ENCODE measurements at regions not wholly inside any gene's neighbourhood (a gene's known extent, or its start where the extent isn't known, plus 50 kb on each side); places are given as distances from the start of the nearest gene placed in this dataset.

DNA sequence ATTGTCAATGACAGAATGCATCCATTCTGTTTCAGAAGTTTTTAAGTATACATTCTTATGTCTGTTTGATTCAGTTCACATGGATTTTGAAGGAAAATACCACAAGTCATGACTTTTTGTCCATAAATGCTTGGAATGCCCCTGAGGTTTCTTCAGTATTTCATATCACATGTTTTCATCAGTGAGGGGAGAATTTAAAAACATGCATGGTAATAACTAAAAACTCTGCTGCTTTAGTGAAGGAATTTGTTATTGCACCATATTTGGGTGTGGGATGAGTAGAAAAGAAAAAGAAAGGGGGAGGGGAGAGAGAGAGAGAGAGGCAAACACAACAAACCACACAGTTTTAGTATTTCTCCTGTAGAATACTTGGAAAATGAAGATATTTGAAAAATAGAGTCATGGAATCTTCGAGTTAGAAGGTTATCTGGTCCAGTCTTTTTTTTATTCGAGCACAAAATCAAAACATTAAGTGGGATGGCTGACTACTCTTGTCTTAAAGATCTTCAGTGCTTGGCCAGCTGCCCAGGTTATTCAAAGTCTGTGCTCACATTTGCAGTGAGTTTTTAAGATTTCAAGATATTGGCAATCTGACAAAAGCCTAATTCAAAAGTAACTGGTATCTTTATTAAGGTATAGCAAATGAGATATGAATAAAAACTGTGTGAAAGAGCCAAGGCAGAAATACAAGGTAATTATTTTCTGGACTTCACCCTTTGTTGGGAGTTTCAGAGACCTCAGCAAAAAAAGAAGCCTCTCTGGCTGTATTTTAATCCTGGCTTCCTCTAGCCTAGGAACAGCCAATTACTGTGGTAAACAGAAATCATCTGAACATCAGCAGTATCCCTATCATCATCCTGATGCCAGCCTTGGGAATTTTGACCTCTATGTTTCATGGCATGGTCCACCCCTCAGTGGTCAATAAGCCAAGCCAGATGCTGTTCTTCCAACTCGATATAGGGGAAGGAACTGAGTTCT is 687.9 kb upstream of the CITED2 start:
- no peak for DNase-seq (ENCODE audit: low spot score)

DNA sequence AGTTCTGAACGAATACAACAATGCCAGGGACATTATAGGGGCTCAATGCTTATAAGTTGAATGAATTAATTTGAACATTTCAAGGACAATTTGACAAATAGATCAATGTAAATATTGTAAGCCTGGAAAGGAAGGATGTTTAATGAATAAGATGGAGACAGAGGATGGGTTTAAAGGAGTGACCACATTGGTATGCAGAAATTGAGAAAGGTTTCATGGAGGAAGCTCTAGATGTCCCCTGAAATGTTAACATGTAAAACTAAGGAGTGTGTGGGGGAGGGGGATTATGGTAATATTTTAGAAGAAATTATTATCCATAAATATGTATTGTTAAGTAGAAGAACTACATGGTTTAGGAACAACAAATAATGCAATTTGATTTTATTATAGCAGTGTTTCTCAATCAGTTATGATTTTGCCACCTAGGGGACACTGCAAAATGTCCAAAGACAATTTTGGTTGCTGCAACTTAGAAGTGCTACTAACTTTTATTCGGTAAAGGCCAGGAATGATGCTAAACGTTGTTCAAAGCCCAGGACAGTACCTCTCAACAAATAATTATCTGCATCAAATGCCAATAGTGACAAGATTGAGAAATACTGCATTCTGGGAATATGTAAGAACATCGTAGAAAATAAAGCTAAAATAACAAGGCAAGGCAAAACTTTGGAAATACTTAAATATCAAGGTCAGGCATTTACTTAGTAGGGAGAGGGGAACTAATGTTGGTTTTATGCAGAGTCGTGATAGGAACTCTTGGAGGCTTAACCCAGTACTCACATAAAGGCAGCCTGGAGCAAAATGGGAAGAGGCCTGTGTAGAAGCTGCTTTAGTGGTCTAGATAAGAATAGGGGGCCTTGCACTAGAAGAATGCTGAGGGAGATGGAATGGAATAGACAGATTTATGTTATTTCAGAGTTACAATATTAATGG is 686.9 kb upstream of the CITED2 start:
- DNase-seq (ENCODE audit: low spot score), result no peak

DNA sequence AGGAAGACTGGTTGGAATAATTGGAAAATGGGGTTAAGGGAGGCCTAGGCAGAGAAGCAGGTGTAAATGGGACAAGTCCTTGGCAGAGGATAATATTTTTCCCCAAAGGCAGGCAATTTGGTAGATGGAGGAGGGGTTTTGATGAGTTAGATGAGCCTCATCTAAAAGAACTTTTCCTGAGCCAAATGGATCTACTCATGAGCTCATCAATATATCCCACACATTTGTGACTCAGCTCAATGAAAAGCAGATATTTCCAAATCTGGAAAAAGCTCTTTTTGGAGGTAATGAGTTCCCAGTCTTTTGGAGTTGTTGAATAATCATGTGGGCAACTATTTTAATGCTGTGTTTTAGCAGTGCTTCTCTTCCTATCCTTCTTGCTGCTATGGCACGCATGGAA is 685.5 kb upstream of the CITED2 start:
- no peak for DNase-seq (ENCODE audit: low spot score)

DNA sequence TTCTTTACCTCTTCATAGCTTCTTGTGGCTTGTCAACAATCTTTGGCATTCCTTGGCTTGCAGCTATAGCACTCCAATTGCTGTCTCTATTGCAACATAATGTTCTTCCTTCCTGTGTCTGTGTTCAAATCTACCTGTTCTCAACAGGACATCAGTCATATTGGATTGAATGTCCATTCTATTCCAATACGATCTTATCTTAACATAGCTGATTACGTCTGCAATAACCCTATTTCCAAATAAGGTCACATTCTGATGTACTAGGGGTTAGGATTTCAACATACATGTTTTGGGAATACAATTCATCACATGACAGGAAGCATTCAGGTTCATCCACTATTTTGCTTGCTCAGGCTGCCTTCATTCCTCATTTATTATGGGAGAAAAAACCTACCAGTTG is 684.4 kb upstream of the CITED2 start:
- DNase-seq (ENCODE audit: low spot score), result no peak

DNA sequence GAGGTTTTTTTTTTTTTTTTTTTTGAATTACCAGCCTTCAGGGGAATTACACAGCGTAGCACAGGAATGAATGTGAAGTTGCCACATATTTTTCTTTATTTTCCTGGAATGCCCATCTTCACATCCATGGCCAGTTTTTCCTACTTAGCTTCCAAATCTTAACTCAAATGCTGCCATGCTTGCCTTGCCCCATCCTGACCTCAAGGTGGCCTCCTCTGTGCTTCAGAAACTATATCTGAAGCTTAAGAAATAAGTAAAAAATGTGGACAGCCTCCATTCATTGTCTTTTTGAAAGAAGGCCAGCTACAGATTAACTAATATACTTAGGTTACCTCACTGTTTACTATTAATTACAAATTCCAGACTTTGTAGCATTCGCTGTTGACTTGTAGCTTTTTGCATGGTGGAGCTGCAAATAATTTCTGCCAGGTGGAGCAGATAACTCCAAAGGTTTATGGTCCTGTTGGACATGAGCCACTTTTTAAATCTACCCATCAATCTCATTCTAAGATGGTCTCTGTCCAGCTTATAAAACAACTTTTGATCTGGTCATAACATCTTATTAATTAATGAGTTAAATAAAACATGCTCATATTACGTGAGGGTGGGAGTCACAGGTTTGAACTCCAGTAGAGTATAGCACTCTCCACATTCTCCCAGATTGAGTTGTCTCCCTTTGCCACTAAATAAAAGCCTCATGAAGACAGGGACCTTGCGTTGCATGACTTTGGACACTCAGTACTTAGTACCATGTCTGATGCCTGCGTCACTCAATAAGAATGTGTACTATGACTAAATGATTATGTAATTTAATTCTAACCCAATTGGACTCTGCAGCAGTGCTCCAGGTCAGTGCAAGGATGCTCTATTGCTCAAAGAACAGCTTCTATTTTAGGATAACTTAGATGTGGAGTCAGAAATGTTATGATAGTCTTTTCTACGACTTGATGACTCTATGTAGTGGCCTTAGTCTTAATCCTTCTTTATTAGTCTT is 678.6 kb upstream of the CITED2 start:
- DNase-seq (ENCODE audit: low spot score), result no peak

DNA sequence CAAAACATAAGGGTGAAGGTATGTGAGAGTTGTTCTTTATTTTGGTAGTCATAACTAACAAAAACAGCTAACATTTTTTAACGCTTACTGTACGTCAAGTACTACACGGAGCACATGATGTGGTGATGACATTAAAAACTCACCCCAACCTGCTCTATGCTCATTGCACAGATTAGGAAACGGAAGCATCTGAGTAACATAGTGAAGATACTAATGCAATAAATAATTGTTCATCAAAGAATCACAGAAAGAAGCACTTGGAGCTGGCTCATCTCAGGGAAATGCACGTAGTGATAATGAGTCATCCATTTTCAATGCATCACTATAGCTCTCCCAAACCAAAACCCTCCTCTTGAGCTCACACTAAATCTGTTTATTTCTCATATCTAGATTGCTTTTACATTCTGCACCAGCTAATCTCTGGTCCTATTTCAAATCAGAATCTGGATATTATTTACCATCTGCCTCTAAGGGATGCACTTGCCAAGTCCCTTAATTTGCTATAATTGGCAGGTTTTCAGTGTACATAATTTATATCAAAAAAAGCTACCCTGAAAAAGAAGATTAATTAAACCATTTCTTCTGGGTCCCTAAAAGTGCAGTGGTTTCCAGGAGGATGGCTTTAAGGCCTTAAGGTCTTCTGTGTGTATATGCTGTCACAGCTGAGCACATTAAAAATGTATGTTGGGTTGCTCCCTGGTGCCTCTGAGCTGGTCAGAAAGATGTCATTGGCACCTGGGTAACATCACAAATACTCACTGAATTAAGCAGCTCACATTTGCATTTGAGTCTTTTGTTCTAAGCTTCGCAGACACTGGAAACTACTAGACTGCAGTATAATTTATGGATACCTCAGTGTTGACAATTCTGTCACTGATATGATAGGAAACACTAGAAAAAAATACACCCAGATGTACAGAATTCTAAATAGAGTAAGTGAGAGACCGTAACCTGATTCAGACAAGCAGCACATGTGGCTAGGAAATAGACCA is 677.4 kb upstream of the CITED2 start:
- DNase-seq (ENCODE audit: low spot score), result no peak

DNA sequence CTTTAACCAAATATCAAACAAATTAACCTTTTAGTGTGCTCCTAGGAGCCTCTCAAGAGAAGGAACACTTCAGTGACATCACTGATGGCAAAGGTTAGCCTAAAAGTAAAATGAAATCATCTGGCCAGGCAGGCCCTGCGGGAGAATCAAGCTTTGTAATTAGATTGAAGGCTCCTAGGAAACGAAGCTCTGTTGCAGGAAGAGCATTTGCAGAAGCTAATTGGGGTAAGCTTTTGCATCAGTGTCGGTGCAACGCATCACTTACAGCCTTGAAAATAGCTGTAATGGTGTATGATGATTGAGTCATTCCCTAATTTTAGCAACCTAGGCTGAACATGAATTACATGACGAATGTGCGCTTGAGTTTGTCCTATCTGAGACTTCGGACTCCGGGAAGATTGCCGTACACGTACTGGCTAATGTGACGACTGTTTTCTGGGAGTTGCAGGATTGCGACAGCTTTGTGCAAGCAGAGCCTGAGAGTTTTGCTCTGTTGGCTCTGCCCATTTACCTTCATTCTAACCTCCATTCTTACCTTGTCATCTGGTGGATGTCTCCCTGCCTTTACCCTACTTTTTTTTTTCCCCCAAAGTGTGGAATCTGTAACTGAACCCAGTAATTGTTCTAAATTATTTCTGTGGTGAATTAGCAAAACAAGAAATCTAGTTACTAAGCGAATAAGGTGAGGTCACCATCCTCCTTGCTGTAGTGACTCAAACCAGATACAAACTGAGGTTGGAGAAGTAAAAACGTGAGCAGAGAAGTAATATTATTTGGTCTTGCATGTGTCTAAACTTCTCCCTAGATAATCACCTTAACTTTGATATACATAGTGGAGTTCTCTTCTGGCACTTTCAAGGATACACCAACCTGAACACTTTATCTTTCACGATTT is 675.9 kb upstream of the CITED2 start:
- no peak for DNase-seq (ENCODE audit: low spot score)

DNA sequence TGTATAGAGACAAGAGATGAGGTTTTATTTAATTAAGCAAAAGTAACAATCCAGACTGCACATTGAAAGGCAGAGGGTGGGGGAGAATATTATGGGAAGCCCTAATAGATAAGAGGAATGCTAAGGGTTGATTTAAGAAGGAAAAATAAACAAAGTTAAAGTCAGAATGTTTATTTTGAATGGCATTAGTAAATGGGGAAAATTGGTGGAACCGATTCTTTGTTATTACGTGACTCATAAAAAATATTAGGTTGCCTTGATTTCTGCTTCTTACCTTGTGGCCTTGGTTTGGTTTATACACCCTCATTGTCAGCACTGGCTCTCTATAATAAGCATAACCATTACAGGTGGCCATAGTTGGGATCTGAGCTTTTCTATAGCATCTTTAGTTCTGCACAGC is 674.8 kb upstream of the CITED2 start:
- DNase-seq (ENCODE audit: low spot score), result no peak

DNA sequence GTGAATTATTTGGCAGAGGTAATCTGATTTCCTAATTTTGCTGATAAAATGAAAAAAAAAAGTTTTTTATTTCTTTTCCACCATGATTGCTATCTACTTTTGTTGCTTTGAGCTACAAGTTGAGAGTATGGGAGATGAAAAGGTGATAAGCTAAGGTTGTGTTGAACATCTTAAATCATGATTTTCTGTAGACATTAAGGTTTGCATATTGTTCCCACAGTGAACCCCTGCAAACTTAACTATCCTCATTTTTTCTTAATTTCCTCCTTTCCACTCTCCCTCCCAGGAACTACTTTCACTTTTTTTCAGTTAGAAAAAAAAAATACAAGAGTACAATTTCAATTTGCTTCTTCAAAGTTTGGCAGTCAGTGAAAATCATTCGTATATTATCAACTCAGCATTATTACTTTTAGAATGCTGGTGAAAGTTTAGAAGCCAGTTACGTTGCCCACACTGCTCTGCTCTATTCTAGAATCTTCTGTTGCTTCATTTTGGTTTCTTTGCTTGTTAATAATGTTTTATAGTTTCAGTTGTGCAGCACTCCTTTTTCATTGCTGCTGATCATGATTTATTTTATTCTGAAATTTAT is 673.8 kb upstream of the CITED2 start:
- DNase-seq (ENCODE audit: low spot score), result no peak

DNA sequence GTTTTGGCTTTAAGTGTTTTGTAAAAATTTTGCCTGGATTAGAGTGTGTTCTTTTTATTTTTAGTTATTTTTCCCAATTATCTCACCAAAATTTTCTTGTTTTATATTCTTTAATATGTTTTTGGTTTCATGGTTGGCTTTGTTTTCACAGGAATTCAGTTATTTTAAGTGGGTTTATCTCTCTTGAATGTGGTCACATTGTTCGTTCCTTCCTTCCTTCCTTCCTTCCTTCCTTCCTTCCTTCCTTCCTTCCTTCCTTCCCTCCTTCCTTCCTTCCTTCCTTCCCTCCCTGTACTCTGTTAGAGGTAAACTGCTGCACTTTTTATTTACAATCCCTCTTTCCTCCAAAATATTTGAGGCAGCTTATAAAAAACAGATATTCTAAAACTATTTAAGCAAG is 672.9 kb upstream of the CITED2 start:
- no peak for DNase-seq (ENCODE audit: low spot score)

DNA sequence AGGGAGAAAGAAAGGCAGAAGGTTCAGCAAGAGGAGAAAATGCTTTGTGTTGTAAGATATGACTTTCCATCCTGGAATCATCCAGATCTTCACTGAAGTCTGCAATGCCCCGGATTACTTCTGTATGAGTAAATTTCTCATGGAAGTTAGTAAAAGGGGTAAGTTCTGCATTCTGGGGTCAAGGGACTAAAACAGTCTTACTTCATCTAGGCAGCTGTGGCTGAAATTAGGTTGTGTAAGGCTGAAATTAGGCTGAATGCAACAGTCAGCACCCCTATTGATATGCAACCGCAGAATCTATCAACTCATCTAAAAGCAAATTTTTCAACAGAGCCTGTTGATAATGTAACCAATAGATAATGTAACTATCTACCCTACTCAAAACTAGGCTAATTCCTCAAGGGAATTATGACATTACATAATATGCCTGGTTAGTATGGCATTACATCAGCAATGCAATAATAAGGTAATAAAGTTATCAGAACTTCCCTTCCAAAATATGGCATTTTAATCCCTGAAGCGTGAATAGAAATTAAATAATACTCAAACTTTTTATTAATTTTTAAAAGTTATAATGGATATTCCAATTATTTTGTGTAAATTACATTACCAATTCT is 671.7 kb upstream of the CITED2 start:
- DNase-seq (ENCODE audit: low spot score), result no peak

DNA sequence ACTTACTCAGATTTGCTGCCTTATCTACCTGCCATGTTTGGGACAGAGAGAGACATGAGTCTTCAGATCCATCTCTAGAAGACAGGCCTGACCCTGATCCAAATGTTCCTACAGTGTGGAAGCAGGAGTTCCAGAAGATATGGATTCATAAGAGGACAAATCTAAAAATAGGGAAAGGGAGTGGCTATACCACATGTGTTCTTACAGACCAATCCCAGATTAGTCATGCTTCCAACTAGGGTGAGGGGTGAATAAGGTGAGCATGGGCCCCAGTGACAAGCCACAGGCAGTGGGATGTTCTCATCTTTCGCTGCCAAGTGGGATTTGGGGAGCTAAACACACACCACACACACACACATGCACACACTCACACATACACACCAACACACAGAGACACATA is 670.7 kb upstream of the CITED2 start:
- DNase-seq (ENCODE audit: low spot score), result no peak

DNA sequence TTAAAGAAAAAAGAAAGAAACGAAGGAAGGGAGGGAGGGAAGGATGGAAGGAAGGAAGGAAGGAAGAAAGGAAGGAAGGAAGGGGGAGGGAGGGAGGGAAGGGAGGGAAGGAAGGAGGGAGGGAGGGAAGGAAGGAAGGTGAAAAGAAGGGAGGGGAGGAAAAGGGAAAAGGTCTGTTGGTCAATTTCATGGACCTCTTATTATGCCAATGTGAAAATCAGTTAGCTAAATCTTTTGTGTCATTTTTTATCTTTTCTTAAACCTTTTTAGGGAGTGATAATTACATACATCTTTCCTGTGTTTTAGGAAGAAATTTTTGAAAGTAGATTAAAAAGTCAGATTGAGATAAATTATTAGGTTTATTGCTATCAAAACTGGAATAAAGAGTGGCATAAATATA is 670.2 kb upstream of the CITED2 start:
- DNase-seq (ENCODE audit: low spot score), result no peak

DNA sequence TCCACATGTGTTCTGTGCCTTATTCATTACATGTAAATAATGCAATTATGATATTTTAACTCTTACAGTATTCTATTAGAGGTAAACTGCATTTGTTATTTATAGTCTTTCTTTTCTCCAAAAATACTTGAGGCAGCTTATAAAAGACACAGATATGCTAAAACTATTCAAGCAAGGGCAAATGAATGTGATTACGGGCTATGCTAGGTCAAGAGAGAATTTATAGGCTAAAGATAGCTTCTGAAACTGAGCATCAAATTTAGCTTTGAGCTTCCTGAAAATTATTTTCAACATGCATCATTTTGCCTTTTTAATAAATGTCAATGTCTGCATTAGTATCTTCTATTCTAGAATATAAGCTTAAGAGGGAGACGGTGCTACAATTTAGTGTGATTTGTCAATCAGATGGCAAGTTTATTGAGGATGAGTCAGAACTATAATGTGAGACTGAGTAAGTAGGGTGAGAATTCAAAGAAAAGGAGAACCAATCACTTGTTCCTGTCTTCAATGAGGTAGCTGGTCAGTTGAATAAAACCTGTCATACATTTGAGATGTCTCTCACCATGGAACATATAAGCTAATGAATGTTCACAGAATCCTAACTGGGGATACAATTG is 669.4 kb upstream of the CITED2 start:
- DNase-seq (ENCODE audit: low spot score), result no peak

DNA sequence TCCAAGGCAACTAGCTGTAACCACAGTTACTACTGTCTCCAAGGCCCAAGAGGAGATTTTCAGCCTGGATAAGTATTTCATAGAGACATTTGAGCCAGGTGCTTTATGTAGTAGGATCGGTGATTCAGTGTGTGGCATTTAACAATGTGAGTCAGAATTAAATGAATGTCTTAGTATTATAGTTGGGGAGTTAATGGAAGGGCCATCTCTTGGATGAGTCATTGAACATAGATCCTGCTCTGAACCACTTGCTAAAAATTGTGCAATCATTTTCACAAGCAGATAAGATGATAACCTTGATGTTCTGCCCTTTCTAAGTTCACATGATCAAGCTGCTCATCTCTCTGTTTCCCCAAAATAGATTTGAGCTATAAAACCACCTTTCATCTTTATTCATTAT is 668.9 kb upstream of the CITED2 start:
- no peak for DNase-seq (ENCODE audit: low spot score)

DNA sequence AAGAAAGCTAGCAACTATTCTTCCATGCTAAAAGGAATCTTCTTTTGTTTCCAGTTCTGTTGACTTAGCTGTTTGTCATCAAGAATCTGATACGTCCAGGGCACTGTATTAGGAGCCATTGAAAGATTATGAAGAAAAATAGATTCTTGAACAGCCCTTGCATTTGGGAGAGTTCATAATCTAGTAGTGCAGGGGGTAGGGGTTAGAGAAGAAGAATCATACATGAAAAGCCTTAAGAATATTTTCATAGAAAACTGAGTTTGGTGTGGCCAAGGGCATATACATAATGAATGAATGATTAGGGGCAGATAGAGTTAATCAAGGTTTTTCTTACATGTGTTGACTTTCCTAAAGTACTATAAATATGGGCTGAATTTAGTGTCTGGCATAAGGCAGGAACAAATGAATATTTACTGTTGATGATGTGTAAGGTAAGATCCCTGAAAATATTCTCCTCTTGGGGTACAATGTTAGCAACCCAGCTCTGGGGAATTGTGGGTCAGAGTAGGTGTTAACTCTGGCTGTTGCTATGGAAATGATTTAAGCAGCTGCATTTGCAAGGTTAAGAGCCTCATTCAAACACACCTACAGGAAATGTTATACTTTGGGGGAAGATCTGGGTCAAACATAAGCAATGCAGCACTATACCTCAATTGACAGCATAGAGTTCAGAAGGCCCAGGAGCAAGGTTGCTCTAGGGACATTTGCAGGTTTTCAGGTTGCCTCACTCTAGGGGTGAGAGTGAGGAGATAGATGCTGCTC is 667.3 kb upstream of the CITED2 start:
- no peak for DNase-seq (ENCODE audit: low spot score)

DNA sequence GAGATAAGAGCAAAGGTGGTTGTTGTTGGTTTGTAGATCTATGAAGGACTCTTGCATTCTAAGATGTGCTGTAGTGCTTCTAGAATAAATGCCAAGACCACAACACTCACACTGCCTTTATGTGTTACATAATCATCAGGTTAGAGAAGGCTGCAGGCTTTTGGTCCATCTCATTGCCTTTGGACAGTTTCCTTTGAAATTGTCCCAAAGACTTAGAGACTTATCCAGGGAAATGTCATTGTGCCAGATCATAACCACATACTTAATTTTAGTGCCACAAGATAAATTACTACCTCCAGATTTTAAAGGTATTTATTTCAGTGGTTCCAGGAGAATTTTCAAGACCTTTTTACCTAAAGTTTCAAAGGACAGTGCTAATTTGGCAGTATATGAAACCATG is 666.6 kb upstream of the CITED2 start:
- no peak for DNase-seq (ENCODE audit: low spot score)

All from hematopoietic multipotent progenitor cell treated with erythropoietin and hydrocortisone succinate and interleukin-3 and kit ligand, for 17 days (in vitro differentiated cells).